ENCODE measurements at regions not wholly inside any gene's neighbourhood (a gene's known extent, or its start where the extent isn't known, plus 50 kb on each side); places are given as distances from the start of the nearest gene placed in this dataset.

GRCh38 chr6:76703285-76703684, 630.8 kb upstream of the IMPG1 start:
- no peak for TF ChIP-seq CTCF (IDR thresholded peaks at IDR 0.05)
- TF ChIP-seq POLR2A (IDR thresholded peaks at IDR 0.05) = no peak
